ENCODE measurements at regions not wholly inside any gene's neighbourhood (a gene's known extent, or its start where the extent isn't known, plus 50 kb on each side); places are given as distances from the start of the nearest gene placed in this dataset.

- Histone ChIP-seq H3K4me3 (replicated peaks in 1 of 3; ENCODE audit: insufficient read depth in 1 of 3, low read depth in 1 of 3, low read length in 3 of 3) (no peak overlapping the region), H3K27me3 (ENCODE audit: control insufficient read depth in 2 of 2, insufficient read depth in 2 of 2, low read length in 2 of 2) (no peaks in the 10 kb centered on the region), H3K27ac (ENCODE audit: insufficient read depth, low read depth, low read length) (no peak overlapping the region), H3K9ac (replicated peaks; ENCODE audit: extremely low read depth, insufficient read depth, low read length) (no peak overlapping the region), H3K79me2 (ENCODE audit: control insufficient read depth, insufficient read depth, low read length) (no peaks in the 10 kb centered on the region), H2AFZ (ENCODE audit: low read depth, low read length) (no peak overlapping the region), H3K9me3 (replicated peaks; ENCODE audit: control insufficient read depth, insufficient read depth, low read length) (no peaks in the 10 kb centered on the region), H3K36me3 (ENCODE audit: control insufficient read depth in 2 of 2, extremely low read depth in 1 of 2, insufficient read depth in 2 of 2, low read length in 2 of 2) (no peaks in the 10 kb centered on the region), H3K4me2 (ENCODE audit: insufficient read depth, low read length) (no peak overlapping the region), H3K4me1 (ENCODE audit: control insufficient read depth, extremely low read depth, insufficient read depth, low read length) (peaks cover 4% of the 10 kb centered on the region), H4K20me1 (replicated peaks; ENCODE audit: control insufficient read depth, extremely low read depth, insufficient read depth, low read length) (no peaks in the 10 kb centered on the region), H3K9me1 (replicated peaks; ENCODE audit: control insufficient read depth, extremely low read depth, insufficient read depth, low read length) (no peaks in the 10 kb centered on the region)
- DNase-seq (ENCODE audit: low read depth, low spot score) (no peak), FAIRE-seq (no peak)
- dilution Hi-C loops (cut with MboI; ENCODE audit: extremely low pct_ligation_motif_present, low sequenced_read_pairs), result no loop called here
- no peak for TF ChIP-seq GATA2 (IDR thresholded peaks at IDR 0.05; ENCODE audit: insufficient read depth, insufficient read length, low read depth, low read length)
- TF ChIP-seq JUN (IDR thresholded peaks at IDR 0.05; ENCODE audit: borderline replicate concordance, insufficient read depth, insufficient read length, low read depth), result no peak
- TF ChIP-seq MAX (IDR thresholded peaks at IDR 0.05; ENCODE audit: insufficient read depth, insufficient read length), result no peak
- TF ChIP-seq FOS (IDR thresholded peaks at IDR 0.05; ENCODE audit: borderline replicate concordance, insufficient read depth, low read length), result no peak
- no peak for TF ChIP-seq POLR2AphosphoS5 (IDR thresholded peaks at IDR 0.05; ENCODE audit: insufficient read depth, low read depth, low read length)
- TF ChIP-seq MYC (IDR thresholded peaks at IDR 0.05; ENCODE audit: low read depth, low read length), result no peak
- no peak for TF ChIP-seq CTCF (IDR thresholded peaks at IDR 0.05; ENCODE audit: extremely low read depth in 1 of 2, insufficient read depth in 1 of 2, low read depth in 1 of 2, low read length in 2 of 2)
- no peak for TF ChIP-seq POLR2A (IDR thresholded peaks at IDR 0.05; ENCODE audit: low read depth, low read length)
- TF ChIP-seq EZH2 (IDR thresholded peaks at IDR 0.05; ENCODE audit: borderline replicate concordance, low read depth, low read length, severe bottlenecking), result no peak
- POLR2A ChIA-PET, result no interaction called here
- intact Hi-C loops (cut with micrococcal nuclease), result no loop called here
- CTCF ChIA-PET, result no interaction called here
- BruUV-seq (replicated peaks), result no TSS peak
Observed at GRCh38 chr1:241444836-241445235, 74.7 kb downstream of the FH start.
